ENCODE measurements at regions not wholly inside any gene's neighbourhood (a gene's known extent, or its start where the extent isn't known, plus 50 kb on each side); places are given as distances from the start of the nearest gene placed in this dataset.

DNA sequence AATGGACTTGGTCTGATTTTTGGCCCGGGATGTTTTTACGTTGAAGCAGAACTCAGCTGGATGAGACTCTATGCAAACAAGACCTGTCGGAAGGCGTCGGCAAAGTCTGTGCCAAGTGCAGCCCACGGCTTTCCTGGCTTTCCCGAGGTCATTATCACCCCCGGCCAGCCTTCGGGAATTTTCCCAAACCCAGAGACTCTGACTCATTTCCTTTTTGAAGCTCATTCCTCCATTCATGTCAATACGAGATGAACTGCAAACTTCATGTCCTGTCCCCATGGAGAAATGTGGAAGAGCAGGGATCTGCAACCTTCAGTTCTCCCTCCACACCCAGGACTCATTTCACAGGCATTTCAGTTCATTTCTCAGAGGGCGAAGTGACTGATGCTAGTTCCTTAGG is 95.3 kb downstream of the IRX2 start:
- no peak overlapping the region for H3K27ac Mint-ChIP-seq (ENCODE audit: unreplicated experiment)
- H3K36me3 Mint-ChIP-seq (ENCODE audit: unreplicated experiment), result no peaks in the 10 kb centered on the region
- H3K27me3 Mint-ChIP-seq (ENCODE audit: unreplicated experiment), result no peaks in the 10 kb centered on the region
- H3K4me1 Mint-ChIP-seq (ENCODE audit: unreplicated experiment), result peaks cover 9% of the 10 kb centered on the region
- H3K4me3 Mint-ChIP-seq (ENCODE audit: unreplicated experiment), result no peak overlapping the region
- no peak for DNase-seq (ENCODE audit: extremely low spot score, unreplicated experiment)
- peaks cover 11% of the 10 kb centered on the region for H3K9me3 Mint-ChIP-seq (ENCODE audit: unreplicated experiment)
- TF ChIP-seq, protein P1, sequence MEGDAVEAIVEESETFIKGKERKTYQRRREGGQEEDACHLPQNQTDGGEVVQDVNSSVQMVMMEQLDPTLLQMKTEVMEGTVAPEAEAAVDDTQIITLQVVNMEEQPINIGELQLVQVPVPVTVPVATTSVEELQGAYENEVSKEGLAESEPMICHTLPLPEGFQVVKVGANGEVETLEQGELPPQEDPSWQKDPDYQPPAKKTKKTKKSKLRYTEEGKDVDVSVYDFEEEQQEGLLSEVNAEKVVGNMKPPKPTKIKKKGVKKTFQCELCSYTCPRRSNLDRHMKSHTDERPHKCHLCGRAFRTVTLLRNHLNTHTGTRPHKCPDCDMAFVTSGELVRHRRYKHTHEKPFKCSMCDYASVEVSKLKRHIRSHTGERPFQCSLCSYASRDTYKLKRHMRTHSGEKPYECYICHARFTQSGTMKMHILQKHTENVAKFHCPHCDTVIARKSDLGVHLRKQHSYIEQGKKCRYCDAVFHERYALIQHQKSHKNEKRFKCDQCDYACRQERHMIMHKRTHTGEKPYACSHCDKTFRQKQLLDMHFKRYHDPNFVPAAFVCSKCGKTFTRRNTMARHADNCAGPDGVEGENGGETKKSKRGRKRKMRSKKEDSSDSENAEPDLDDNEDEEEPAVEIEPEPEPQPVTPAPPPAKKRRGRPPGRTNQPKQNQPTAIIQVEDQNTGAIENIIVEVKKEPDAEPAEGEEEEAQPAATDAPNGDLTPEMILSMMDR (IDR thresholded peaks at IDR 0.05), result no peak

DNA sequence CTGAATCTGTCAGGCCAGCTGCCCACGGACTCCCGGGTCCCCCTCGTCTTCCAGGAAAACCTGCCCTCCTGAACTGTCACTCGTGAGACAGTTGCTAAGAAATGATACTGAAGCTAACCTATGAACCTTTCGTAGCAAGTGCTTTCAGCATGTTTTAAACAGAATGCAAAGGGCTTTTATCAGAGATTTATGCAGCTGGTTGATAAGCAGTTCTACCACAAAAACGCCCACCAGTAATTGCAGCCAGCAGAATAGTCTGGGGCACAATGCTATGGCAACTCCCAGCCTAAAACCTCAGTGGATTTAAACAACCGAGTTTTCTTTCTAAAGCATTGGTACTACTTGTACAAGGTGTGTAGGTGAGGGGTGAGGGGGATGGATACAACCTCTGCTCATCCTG is 97.5 kb downstream of the IRX2 start:
- DNase-seq (ENCODE audit: extremely low spot score, unreplicated experiment), result no peak
- Mint-ChIP-seq H3K4me1 (ENCODE audit: unreplicated experiment) (peaks cover 6% of the 10 kb centered on the region), H3K27ac (ENCODE audit: unreplicated experiment) (no peak overlapping the region), H3K27me3 (ENCODE audit: unreplicated experiment) (no peaks in the 10 kb centered on the region), H3K4me3 (ENCODE audit: unreplicated experiment) (no peak overlapping the region), H3K36me3 (ENCODE audit: unreplicated experiment) (no peaks in the 10 kb centered on the region), H3K9me3 (ENCODE audit: unreplicated experiment) (peaks cover 21% of the 10 kb centered on the region)
- TF ChIP-seq, protein P1 (IDR thresholded peaks at IDR 0.05), result no peak

DNA sequence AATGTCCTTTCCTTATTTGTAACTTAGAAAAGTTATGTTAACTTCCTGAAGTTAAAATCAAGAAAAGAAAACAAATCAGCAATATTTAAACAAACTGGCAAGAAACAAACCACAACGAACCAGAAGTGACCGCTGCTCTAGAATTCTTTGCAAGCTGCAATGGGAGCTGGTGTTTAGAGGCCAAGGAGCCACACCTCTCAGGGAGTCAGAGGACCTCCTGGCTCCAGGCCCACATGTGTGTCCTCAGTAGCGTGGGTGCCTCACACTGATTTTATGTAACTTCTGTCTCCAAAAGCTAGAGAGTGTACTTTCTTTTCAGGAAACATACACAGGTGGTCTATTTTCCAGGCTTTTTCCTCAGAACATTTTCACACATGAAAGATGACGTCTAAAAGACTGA is 100.4 kb downstream of the IRX2 start:
- Mint-ChIP-seq H3K27me3 (ENCODE audit: unreplicated experiment) (no peaks in the 10 kb centered on the region), H3K4me3 (ENCODE audit: unreplicated experiment) (no peak overlapping the region)
- no peak for DNase-seq (ENCODE audit: extremely low spot score, unreplicated experiment)

DNA sequence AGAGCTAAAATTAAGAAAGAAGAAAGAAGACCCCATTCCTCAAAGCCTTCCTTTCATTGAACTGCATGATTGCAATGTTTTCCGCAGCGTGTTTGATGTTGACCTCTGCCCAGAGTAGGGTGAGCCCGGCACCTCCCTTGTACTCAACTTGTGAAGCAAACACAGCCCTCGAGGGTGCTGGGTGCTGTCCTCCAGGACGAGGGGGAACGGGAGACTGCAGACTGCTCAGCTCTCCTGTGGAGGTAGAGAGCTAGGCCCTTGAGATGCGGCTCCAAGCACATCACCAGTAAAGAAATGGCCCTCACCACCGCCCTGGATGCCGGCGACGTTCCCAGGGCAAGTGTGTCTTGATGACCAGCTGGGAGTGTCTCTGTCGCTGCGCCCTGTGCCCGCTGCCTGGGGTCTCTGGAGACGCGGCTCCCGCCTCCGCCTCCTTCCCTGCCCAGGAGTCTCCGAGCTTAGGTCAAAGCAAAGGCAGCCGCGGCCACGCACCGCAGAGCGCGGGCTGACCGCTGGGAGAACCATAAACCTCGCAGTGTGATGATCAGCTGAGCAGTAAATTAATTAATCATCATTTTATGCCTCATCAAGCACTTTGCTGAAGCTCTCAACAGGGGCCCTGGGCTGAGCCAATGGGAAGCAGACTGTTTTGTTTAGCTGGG is 108.7 kb downstream of the IRX2 start:
- Mint-ChIP-seq H3K9me3 (ENCODE audit: unreplicated experiment) (peaks cover 21% of the 10 kb centered on the region), H3K4me3 (ENCODE audit: unreplicated experiment) (no peak overlapping the region), H3K27me3 (ENCODE audit: unreplicated experiment) (no peaks in the 10 kb centered on the region)

More for the DNA sequence above, 100.4 kb downstream of the IRX2 start:
- peaks cover 2% of the 10 kb centered on the region for H3K4me1 Mint-ChIP-seq (ENCODE audit: unreplicated experiment)
- TF ChIP-seq, protein P1 (IDR thresholded peaks at IDR 0.05), result no peak
- H3K9me3 Mint-ChIP-seq (ENCODE audit: unreplicated experiment), result peaks cover 25% of the 10 kb centered on the region
- no peak overlapping the region for H3K27ac Mint-ChIP-seq (ENCODE audit: unreplicated experiment)
- no peaks in the 10 kb centered on the region for H3K36me3 Mint-ChIP-seq (ENCODE audit: unreplicated experiment)

DNA sequence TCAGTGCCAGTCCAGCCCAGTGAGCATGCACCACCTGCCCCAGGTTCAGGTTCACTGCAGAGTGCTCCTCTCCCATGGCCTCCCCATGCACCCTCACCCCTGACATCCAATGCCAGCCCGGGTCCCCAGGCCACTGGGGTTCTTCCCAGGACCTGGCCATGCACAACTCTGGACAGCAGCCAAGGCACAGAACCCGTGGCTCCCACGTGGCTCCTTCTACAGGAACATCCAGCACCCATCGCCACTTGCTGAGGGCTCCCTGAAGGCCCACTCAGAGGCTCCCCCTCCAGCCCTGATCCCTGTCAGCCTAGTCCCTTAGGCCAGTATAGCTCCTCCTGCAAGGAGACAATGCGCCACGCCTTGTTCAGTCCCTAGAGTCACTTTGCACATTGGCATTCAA is 110.8 kb downstream of the IRX2 start:
- Mint-ChIP-seq H3K27me3 (ENCODE audit: unreplicated experiment) (no peaks in the 10 kb centered on the region), H3K4me3 (ENCODE audit: unreplicated experiment) (no peak overlapping the region), H3K27ac (ENCODE audit: unreplicated experiment) (no peak overlapping the region), H3K9me3 (ENCODE audit: unreplicated experiment) (peaks cover 21% of the 10 kb centered on the region), H3K36me3 (ENCODE audit: unreplicated experiment) (no peaks in the 10 kb centered on the region), H3K4me1 (ENCODE audit: unreplicated experiment) (no peaks in the 10 kb centered on the region)
- TF ChIP-seq, protein P1 (IDR thresholded peaks at IDR 0.05), result no peak
- DNase-seq (ENCODE audit: extremely low spot score, unreplicated experiment), result no peak

More for the DNA sequence above, 108.7 kb downstream of the IRX2 start:
- TF ChIP-seq, protein P1 (IDR thresholded peaks at IDR 0.05), result no peak
- DNase-seq (ENCODE audit: extremely low spot score, unreplicated experiment), result no peak
- no peaks in the 10 kb centered on the region for H3K4me1 Mint-ChIP-seq (ENCODE audit: unreplicated experiment)
- H3K36me3 Mint-ChIP-seq (ENCODE audit: unreplicated experiment), result no peaks in the 10 kb centered on the region
- no peak overlapping the region for H3K27ac Mint-ChIP-seq (ENCODE audit: unreplicated experiment)
